DMS79 (cell line): ENCODE measurements at regions not wholly inside any gene's neighbourhood (a gene's known extent, or its start where the extent isn't known, plus 50 kb on each side); places are given as distances from the start of the nearest gene placed in this dataset.
"Not testable (repeated sequence)": the region's sequence is repeated elsewhere in the genome, so short reads cannot be mapped to it uniquely, and the experiment has no call there.

ENCODE experiments used
- DNase-seq: peaks from one replicate; lab custom pipeline; 2025; lab: John Stamatoyannopoulos, UW

GRCh38 chr12:60195483-60195882, 599.7 kb downstream of the SLC16A7 start:
- DNase-seq: no peak

GRCh38 chr12:60196366-60196765, 600.5 kb downstream of the SLC16A7 start:
- no peak for DNase-seq

- no peak for DNase-seq
Measured at GRCh38 chr12:60197589-60197988, 601.8 kb downstream of the SLC16A7 start.

- DNase-seq: no peak
Measured at GRCh38 chr12:60201891-60202290, 606.1 kb downstream of the SLC16A7 start.

GRCh38 chr12:60205500-60205899, 609.7 kb downstream of the SLC16A7 start:
- no peak for DNase-seq

- no peak for DNase-seq
Measured at GRCh38 chr12:60209521-60209920, 613.7 kb downstream of the SLC16A7 start.

GRCh38 chr12:60209933-60210332, 614.1 kb downstream of the SLC16A7 start:
- no peak for DNase-seq

- DNase-seq: no peak
Measured at GRCh38 chr12:60210756-60211155, 614.9 kb downstream of the SLC16A7 start.

GRCh38 chr12:60211244-60211643, 615.4 kb downstream of the SLC16A7 start:
- no peak for DNase-seq

- no peak for DNase-seq
Measured at GRCh38 chr12:60212159-60213000, 616.6 kb downstream of the SLC16A7 start.

- not testable (repeated sequence) for DNase-seq
Measured at GRCh38 chr12:60213272-60213671, 617.4 kb downstream of the SLC16A7 start.

- DNase-seq: no peak
Measured at GRCh38 chr12:60216226-60216625, 620.4 kb downstream of the SLC16A7 start.

GRCh38 chr12:60223242-60223641, 627.4 kb downstream of the SLC16A7 start:
- DNase-seq: no peak

GRCh38 chr12:60225216-60226000, 629.6 kb downstream of the SLC16A7 start:
- no peak for DNase-seq

GRCh38 chr12:60227916-60228315, 632.1 kb downstream of the SLC16A7 start:
- no peak for DNase-seq

GRCh38 chr12:60230056-60230455, 634.2 kb downstream of the SLC16A7 start:
- DNase-seq: no peak

GRCh38 chr12:60231303-60231702, 635.5 kb downstream of the SLC16A7 start:
- DNase-seq: no peak

GRCh38 chr12:60231976-60232907, 636.4 kb downstream of the SLC16A7 start:
- DNase-seq: no peak

- DNase-seq: not testable (repeated sequence)
Measured at GRCh38 chr12:60234611-60235195, 638.9 kb downstream of the SLC16A7 start.

- no peak for DNase-seq
Measured at GRCh38 chr12:60235261-60235660, 639.4 kb downstream of the SLC16A7 start.

GRCh38 chr12:60236416-60236815, 640.6 kb downstream of the SLC16A7 start:
- DNase-seq: not testable (repeated sequence)

- no peak for DNase-seq
Measured at GRCh38 chr12:60240891-60241290, 645.1 kb downstream of the SLC16A7 start.
